Calu3 (cell line): ENCODE measurements at regions not wholly inside any gene's neighbourhood (a gene's known extent, or its start where the extent isn't known, plus 50 kb on each side); places are given as distances from the start of the nearest gene placed in this dataset.

ENCODE experiments used
- BruUV-seq: library from RNA; stranded (reverse); fragments of 400-500 nt; replicated peaks from 2 replicates; lab custom pipeline; 2021; lab: Mats Ljungman, UMichigan
- CTCF ChIA-PET: fragments of 300-600 bp; sonication (Branson Sonifier 250); formaldehyde crosslinking; loops from one replicate; lab custom pipeline; 2022; ENCODE audit warnings: antibody characterized with exemption; lab: Charles Lee
- DNase-seq: peaks from one replicate; pipeline ENCODE4 v3.0.0; 2022
- H3K27ac Mint-ChIP-seq: one replicate; pipeline ENCODE4 v1.8.0; 2022; ENCODE audit warnings: mixed read lengths; ENCODE audit not compliant: unreplicated experiment
- H3K27me3 Mint-ChIP-seq: one replicate; pipeline ENCODE4 v1.8.0; 2022; ENCODE audit warnings: mixed read lengths; ENCODE audit not compliant: unreplicated experiment
- H3K36me3 Mint-ChIP-seq: one replicate; pipeline ENCODE4 v1.8.0; 2022; ENCODE audit warnings: mild to moderate bottlenecking, moderate library complexity, mixed read lengths; ENCODE audit not compliant: insufficient read depth, unreplicated experiment
- H3K4me1 Mint-ChIP-seq: one replicate; pipeline ENCODE4 v1.8.0; 2022; ENCODE audit warnings: mild to moderate bottlenecking, low read depth, mixed read lengths; ENCODE audit not compliant: unreplicated experiment
- H3K4me3 Mint-ChIP-seq: one replicate; pipeline ENCODE4 v1.8.0; 2022; ENCODE audit warnings: mild to moderate bottlenecking, low read depth, moderate library complexity, mixed read lengths; ENCODE audit not compliant: unreplicated experiment
- H3K9me3 Mint-ChIP-seq: one replicate; pipeline ENCODE4 v1.8.0; 2022; ENCODE audit warnings: low read depth, mixed read lengths; ENCODE audit not compliant: unreplicated experiment
- CTCF ChIP-seq: fragments of 200-600 bp; IDR thresholded peaks from one replicate; pipeline ENCODE4 v1.8.0; 2022; ENCODE audit warnings: antibody characterized with exemption; ENCODE audit not compliant: unreplicated experiment
- intact Hi-C: fragments of 100-400 bp; cut with micrococcal nuclease; formaldehyde crosslinking; loops from one replicate; pipeline ENCODE4 v1.10.0; 2022; ENCODE audit not compliant: unreplicated experiment

- no peak for TF ChIP-seq CTCF
- intact Hi-C loops, result no loop called here
- CTCF ChIA-PET, result no interaction called here
- DNase-seq, result no peak
- BruUV-seq, result no TSS peak
- Mint-ChIP-seq H3K36me3 (no peaks in the 10 kb centered on the region), H3K4me1 (no peaks in the 10 kb centered on the region), H3K27me3 (no peaks in the 10 kb centered on the region), H3K9me3 (peaks cover 12% of the 10 kb centered on the region), H3K27ac (no peak overlapping the region), H3K4me3 (no peak overlapping the region)
These were observed 104.2 kb upstream of the SOX13 start for GRCh38 chr1:203968761-203969160.

- no TSS peak for BruUV-seq
- H3K4me1 Mint-ChIP-seq, result no peaks in the 10 kb centered on the region
- DNase-seq, result no peak
- H3K36me3 Mint-ChIP-seq, result no peaks in the 10 kb centered on the region
- TF ChIP-seq CTCF, result no peak
- H3K9me3 Mint-ChIP-seq, result peaks cover 9% of the 10 kb centered on the region
- no peaks in the 10 kb centered on the region for H3K27me3 Mint-ChIP-seq
- intact Hi-C loops, result no loop called here
- H3K27ac Mint-ChIP-seq, result no peak overlapping the region
- H3K4me3 Mint-ChIP-seq, result no peak overlapping the region
- CTCF ChIA-PET, result no interaction called here
These were observed 103.1 kb upstream of the SOX13 start for GRCh38 chr1:203969846-203970245.

- CTCF ChIA-PET, result no interaction called here
- Mint-ChIP-seq H3K9me3 (no peaks in the 10 kb centered on the region), H3K27ac (no peak overlapping the region), H3K27me3 (peaks cover 25% of the 10 kb centered on the region), H3K36me3 (no peaks in the 10 kb centered on the region), H3K4me1 (no peaks in the 10 kb centered on the region), H3K4me3 (no peak overlapping the region)
- no peak for TF ChIP-seq CTCF
- intact Hi-C loops, result no loop called here
- no TSS peak for BruUV-seq
- no peak for DNase-seq
These were observed 87.9 kb upstream of the SOX13 start for GRCh38 chr1:203985044-203985443.

- no TSS peak for BruUV-seq
- H3K27ac Mint-ChIP-seq, result no peak overlapping the region
These were observed 87.2 kb upstream of the SOX13 start for GRCh38 chr1:203985676-203986075.

More at GRCh38 chr1:203985676-203986075, 87.2 kb upstream of the SOX13 start:
- CTCF ChIA-PET, result no interaction called here
- Mint-ChIP-seq H3K4me3 (no peak overlapping the region), H3K4me1 (no peaks in the 10 kb centered on the region), H3K27me3 (peaks cover 25% of the 10 kb centered on the region), H3K36me3 (no peaks in the 10 kb centered on the region), H3K9me3 (no peaks in the 10 kb centered on the region)
- intact Hi-C loops, result no loop called here
- TF ChIP-seq CTCF, result no peak
- no peak for DNase-seq
